ENCODE measurements at regions not wholly inside any gene's neighbourhood (a gene's known extent, or its start where the extent isn't known, plus 50 kb on each side); places are given as distances from the start of the nearest gene placed in this dataset.

DNA sequence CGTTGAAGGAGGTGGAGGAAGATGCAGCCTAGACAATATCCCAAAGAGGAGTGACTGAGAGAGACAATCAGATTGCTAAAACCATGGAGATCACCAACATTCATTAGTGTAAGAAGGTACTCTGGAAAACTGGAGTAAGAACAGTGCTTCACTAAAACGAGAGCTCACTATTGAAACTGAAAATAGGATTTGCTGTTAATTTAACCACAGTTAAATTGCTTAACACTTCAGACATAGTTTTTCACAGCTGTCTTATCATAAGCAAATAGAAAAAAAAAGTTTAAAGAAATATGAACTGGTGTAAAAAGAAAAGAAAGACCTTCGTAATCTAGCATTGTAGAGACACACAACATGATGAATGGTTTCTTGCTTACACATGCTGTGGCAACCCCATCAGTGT is 1049.8 kb upstream of the CHAC2 start:
- Histone ChIP-seq H3K4me3 (ENCODE audit: low read depth in 1 of 2, low read length in 1 of 2) (no peak overlapping the region), H3K4me1 (ENCODE audit: control insufficient read depth in 1 of 2, insufficient read depth in 1 of 2, low read depth in 1 of 2, low read length in 1 of 2) (no peaks in the 10 kb centered on the region), H3K27me3 (no peaks in the 10 kb centered on the region), H3K27ac (no peak overlapping the region), H3K36me3 (no peaks in the 10 kb centered on the region), H3K9me3 (no peaks in the 10 kb centered on the region)
- TF ChIP-seq, protein P1, sequence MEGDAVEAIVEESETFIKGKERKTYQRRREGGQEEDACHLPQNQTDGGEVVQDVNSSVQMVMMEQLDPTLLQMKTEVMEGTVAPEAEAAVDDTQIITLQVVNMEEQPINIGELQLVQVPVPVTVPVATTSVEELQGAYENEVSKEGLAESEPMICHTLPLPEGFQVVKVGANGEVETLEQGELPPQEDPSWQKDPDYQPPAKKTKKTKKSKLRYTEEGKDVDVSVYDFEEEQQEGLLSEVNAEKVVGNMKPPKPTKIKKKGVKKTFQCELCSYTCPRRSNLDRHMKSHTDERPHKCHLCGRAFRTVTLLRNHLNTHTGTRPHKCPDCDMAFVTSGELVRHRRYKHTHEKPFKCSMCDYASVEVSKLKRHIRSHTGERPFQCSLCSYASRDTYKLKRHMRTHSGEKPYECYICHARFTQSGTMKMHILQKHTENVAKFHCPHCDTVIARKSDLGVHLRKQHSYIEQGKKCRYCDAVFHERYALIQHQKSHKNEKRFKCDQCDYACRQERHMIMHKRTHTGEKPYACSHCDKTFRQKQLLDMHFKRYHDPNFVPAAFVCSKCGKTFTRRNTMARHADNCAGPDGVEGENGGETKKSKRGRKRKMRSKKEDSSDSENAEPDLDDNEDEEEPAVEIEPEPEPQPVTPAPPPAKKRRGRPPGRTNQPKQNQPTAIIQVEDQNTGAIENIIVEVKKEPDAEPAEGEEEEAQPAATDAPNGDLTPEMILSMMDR (IDR thresholded peaks at IDR 0.05): no peak

DNA sequence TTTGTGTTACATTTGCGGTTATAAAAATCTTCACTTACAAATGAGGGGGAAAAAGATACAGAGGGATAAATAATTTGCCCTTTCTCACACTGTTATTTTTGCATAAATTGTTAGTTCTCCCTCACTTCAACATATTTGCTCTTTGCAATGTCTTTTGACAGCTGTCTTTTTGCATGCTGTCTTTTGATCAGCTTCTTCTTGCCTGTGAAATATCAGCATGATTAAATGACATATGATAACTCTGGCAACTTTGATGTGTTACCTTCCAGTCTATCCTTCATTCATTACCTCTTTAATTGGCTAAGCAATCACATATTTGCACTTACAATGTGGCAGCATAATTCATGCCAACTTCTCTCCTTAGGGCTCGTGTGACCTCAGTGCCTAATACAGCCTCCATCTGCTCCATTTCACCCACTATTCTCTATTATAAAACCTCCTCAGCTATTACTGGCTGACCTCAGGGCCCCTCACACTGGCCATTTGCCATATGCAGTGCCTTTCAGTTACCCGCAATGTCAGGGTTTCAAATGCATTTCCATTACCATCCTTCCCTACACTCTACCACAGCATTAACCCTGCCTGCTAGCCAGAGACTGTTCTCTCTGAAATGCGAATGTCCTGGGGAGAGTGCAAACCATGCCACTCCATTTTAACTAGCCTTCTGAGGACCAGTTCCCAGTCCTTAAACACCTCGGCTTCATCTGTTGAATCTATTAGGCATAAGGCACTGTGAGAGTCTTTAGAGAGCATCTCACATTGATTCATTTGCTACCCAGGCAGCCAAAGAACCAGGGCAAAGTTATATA is 1056.6 kb upstream of the CHAC2 start:
- Histone ChIP-seq H3K9me3 (no peaks in the 10 kb centered on the region), H3K27me3 (no peaks in the 10 kb centered on the region), H3K27ac (no peak overlapping the region), H3K4me1 (ENCODE audit: control insufficient read depth in 1 of 2, insufficient read depth in 1 of 2, low read depth in 1 of 2, low read length in 1 of 2) (no peaks in the 10 kb centered on the region), H3K36me3 (no peaks in the 10 kb centered on the region), H3K4me3 (ENCODE audit: low read depth in 1 of 2, low read length in 1 of 2) (no peak overlapping the region)
- TF ChIP-seq, protein P1 (IDR thresholded peaks at IDR 0.05): no peak

DNA sequence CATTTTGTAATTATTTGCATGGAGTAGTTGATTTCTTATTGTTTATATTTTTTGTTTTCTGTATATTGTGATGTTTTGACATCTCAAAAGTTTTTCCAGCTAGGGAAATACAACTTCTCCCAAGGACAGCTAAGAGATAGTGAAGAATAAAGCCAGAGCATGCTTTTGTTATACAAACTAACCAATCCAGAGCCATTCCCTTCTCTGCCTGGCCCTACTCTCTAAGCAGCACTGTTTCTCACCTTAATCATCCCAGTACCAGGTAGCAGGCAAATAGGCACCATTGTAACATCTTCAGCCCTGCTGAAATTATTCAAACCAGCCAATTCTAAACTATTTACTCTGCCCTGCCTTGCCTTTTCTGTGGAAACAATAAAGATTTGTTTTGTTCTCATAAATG is 1063.4 kb upstream of the CHAC2 start:
- TF ChIP-seq, protein P1 (IDR thresholded peaks at IDR 0.05): no peak
- no peak overlapping the region for H3K27ac ChIP-seq
- H3K27me3 ChIP-seq: no peaks in the 10 kb centered on the region
- H3K4me3 ChIP-seq (ENCODE audit: low read depth in 1 of 2, low read length in 1 of 2): no peak overlapping the region
- H3K9me3 ChIP-seq: no peaks in the 10 kb centered on the region
- H3K4me1 ChIP-seq (ENCODE audit: control insufficient read depth in 1 of 2, insufficient read depth in 1 of 2, low read depth in 1 of 2, low read length in 1 of 2): no peaks in the 10 kb centered on the region
- H3K36me3 ChIP-seq: no peaks in the 10 kb centered on the region

DNA sequence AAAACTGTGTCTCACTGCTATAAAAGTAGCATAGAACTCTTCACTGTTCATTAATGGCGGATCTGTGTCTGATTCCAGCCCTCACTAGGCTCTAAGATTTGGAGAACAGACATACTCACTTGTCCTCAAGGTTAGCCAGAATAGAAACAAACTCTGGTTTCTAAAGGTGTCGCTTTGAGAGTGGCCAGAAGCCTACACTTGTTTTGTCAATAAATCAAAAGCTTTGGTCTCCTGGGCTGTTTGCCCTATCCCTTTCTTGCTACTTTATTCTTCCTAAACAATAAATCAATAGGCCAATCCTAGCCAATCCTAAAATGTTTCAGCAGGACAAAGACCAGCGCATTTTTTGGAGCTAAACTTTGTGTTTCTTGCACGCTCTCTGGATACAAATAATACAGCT is 1064.6 kb upstream of the CHAC2 start:
- Histone ChIP-seq H3K36me3 (no peaks in the 10 kb centered on the region), H3K4me1 (ENCODE audit: control insufficient read depth in 1 of 2, insufficient read depth in 1 of 2, low read depth in 1 of 2, low read length in 1 of 2) (no peaks in the 10 kb centered on the region), H3K27ac (no peak overlapping the region), H3K27me3 (no peaks in the 10 kb centered on the region), H3K4me3 (ENCODE audit: low read depth in 1 of 2, low read length in 1 of 2) (no peak overlapping the region), H3K9me3 (no peaks in the 10 kb centered on the region)
- TF ChIP-seq, protein P1 (IDR thresholded peaks at IDR 0.05): no peak

DNA sequence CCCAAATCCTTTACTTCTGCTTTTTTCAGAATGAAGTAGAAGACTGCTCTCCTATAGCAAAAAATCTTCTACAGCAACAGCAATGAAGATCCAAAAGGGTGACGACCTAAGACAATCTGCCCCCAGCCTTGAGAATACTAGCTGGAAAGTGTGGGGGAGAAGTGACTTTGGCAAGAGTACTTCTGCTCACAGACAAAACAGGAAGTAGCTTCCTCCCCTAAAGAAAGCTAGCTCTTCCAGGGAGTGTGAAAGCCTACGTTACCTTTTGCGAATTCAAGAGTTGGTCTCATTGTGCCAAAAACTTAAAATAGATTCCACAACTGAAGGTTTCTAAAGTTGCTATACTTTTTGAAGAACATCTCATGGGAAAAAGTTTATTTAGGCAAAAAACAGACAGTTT is 1069.2 kb upstream of the CHAC2 start:
- no peak overlapping the region for H3K4me3 ChIP-seq (ENCODE audit: low read depth in 1 of 2, low read length in 1 of 2)
- H3K27ac ChIP-seq: no peak overlapping the region
- no peaks in the 10 kb centered on the region for H3K4me1 ChIP-seq (ENCODE audit: control insufficient read depth in 1 of 2, insufficient read depth in 1 of 2, low read depth in 1 of 2, low read length in 1 of 2)
- no peaks in the 10 kb centered on the region for H3K36me3 ChIP-seq
- H3K27me3 ChIP-seq: no peaks in the 10 kb centered on the region
- TF ChIP-seq, protein P1 (IDR thresholded peaks at IDR 0.05): no peak
- H3K9me3 ChIP-seq: no peaks in the 10 kb centered on the region
